ENCODE measurements at regions not wholly inside any gene's neighbourhood (a gene's known extent, or its start where the extent isn't known, plus 50 kb on each side); places are given as distances from the start of the nearest gene placed in this dataset.
"Not testable (repeated sequence)": the region's sequence is repeated elsewhere in the genome, so short reads cannot be mapped to it uniquely, and the experiment has no call there.

- no peak for DNase-seq (ENCODE audit: low spot score)
- Mint-ChIP-seq H3K9me3 (ENCODE audit: unreplicated experiment) (no peaks in the 10 kb centered on the region), H3K4me1 (ENCODE audit: unreplicated experiment) (no peaks in the 10 kb centered on the region), H3K4me3 (ENCODE audit: unreplicated experiment) (no peak overlapping the region), H3K36me3 (ENCODE audit: low read depth, unreplicated experiment) (no peaks in the 10 kb centered on the region), H3K27me3 (ENCODE audit: unreplicated experiment) (no peaks in the 10 kb centered on the region), H3K27ac (ENCODE audit: unreplicated experiment) (no peak overlapping the region)
- TF ChIP-seq, protein P1, sequence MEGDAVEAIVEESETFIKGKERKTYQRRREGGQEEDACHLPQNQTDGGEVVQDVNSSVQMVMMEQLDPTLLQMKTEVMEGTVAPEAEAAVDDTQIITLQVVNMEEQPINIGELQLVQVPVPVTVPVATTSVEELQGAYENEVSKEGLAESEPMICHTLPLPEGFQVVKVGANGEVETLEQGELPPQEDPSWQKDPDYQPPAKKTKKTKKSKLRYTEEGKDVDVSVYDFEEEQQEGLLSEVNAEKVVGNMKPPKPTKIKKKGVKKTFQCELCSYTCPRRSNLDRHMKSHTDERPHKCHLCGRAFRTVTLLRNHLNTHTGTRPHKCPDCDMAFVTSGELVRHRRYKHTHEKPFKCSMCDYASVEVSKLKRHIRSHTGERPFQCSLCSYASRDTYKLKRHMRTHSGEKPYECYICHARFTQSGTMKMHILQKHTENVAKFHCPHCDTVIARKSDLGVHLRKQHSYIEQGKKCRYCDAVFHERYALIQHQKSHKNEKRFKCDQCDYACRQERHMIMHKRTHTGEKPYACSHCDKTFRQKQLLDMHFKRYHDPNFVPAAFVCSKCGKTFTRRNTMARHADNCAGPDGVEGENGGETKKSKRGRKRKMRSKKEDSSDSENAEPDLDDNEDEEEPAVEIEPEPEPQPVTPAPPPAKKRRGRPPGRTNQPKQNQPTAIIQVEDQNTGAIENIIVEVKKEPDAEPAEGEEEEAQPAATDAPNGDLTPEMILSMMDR (IDR thresholded peaks at IDR 0.05; ENCODE audit: unreplicated experiment): no peak
Measured at GRCh38 chr1:74935446-74935845, 198.7 kb upstream of the LHX8 start.

DNA sequence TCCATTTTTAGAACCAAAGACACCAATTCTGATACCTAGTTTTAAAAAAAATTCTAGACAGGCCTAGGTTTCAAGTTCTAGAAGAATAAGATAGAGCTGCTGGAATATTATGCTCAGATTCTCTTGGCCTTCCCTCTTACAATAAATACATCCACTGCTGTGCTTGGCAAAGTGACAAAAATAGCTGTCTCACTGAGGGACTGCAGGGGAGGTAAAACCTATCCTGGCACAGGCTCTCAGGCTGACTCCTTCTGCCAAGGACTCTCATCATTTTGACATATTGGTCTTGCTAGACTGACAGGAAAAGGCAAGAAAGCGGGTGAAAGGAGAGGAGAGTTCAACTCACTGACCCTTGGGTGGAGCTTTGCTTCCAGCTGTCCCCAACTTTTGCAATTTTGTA is 197.0 kb upstream of the LHX8 start:
- H3K9me3 Mint-ChIP-seq (ENCODE audit: unreplicated experiment): no peaks in the 10 kb centered on the region
- TF ChIP-seq, protein P1 (IDR thresholded peaks at IDR 0.05; ENCODE audit: unreplicated experiment): no peak
- no peaks in the 10 kb centered on the region for H3K36me3 Mint-ChIP-seq (ENCODE audit: low read depth, unreplicated experiment)
- no peak for DNase-seq (ENCODE audit: low spot score)
- no peak overlapping the region for H3K27ac Mint-ChIP-seq (ENCODE audit: unreplicated experiment)
- H3K4me3 Mint-ChIP-seq (ENCODE audit: unreplicated experiment): no peak overlapping the region
- no peaks in the 10 kb centered on the region for H3K27me3 Mint-ChIP-seq (ENCODE audit: unreplicated experiment)
- no peaks in the 10 kb centered on the region for H3K4me1 Mint-ChIP-seq (ENCODE audit: unreplicated experiment)

DNA sequence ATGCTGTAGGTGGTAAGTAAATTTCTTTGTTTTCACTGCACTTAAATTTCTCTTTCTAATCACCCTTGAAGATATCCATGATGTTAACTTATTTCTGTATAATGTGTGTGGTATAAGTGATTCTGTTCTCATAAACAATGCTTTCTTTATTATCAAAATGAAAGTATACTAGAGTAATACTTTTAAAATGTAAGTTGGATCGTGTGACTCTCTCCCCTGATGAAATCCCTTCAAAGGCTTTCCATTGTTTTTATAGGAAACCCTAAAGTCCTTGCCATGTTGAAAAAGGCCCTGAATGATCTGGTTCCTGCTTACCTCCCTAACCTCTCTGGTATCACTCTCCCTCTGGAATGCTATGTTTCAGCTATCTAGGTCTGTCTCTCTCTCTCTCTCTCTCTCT is 191.1 kb upstream of the LHX8 start:
- Mint-ChIP-seq H3K9me3 (ENCODE audit: unreplicated experiment) (no peaks in the 10 kb centered on the region), H3K36me3 (ENCODE audit: low read depth, unreplicated experiment) (no peaks in the 10 kb centered on the region), H3K27ac (ENCODE audit: unreplicated experiment) (no peak overlapping the region), H3K27me3 (ENCODE audit: unreplicated experiment) (no peaks in the 10 kb centered on the region), H3K4me3 (ENCODE audit: unreplicated experiment) (no peak overlapping the region), H3K4me1 (ENCODE audit: unreplicated experiment) (no peaks in the 10 kb centered on the region)
- TF ChIP-seq, protein P1 (IDR thresholded peaks at IDR 0.05; ENCODE audit: unreplicated experiment): no peak
- DNase-seq (ENCODE audit: low spot score): no peak

DNA sequence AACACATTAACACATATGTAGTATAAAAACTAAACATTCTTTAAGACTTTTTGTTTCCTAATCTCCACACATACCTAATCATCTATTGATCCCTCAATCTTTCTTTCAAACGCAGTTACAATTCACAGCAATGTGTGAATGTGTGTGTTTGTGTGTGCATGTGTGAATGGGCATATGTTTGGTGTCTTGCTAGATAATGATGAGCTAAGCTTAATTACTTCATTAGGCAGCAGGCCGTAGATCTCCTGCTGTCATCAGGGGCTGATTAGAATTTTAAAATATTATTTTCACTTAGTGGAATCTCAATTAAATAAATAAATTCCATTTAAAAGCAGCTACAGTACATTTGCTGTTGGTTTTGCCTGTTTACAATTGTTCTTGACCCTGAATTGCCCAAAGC is 187.8 kb upstream of the LHX8 start:
- no peak overlapping the region for H3K4me3 Mint-ChIP-seq (ENCODE audit: unreplicated experiment)
- no peaks in the 10 kb centered on the region for H3K27me3 Mint-ChIP-seq (ENCODE audit: unreplicated experiment)
- TF ChIP-seq, protein P1 (IDR thresholded peaks at IDR 0.05; ENCODE audit: unreplicated experiment): no peak
- no peaks in the 10 kb centered on the region for H3K36me3 Mint-ChIP-seq (ENCODE audit: low read depth, unreplicated experiment)
- H3K27ac Mint-ChIP-seq (ENCODE audit: unreplicated experiment): no peak overlapping the region
- DNase-seq (ENCODE audit: low spot score): no peak
- H3K9me3 Mint-ChIP-seq (ENCODE audit: unreplicated experiment): no peaks in the 10 kb centered on the region
- no peaks in the 10 kb centered on the region for H3K4me1 Mint-ChIP-seq (ENCODE audit: unreplicated experiment)

DNA sequence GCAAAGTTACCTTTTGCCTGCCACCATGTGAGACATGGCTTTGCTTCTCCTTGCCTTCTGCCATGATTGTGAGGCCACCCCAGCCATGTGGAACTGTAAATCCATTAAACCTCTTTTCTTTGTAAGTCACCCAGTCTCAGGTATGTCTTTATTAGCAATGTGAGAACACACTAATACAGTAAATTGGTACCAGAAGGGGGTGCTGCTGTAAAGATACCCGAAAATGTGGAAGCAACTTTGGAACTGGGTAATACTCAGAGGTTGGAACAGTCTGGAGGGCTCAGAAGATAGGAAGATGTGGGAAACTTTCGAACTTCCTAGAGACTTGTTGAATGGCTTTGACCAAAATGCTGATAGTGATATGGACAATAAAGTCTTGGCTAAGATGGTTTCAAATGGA is 184.8 kb upstream of the LHX8 start:
- H3K27me3 Mint-ChIP-seq (ENCODE audit: unreplicated experiment); H3K9me3 Mint-ChIP-seq (ENCODE audit: unreplicated experiment); H3K4me3 Mint-ChIP-seq (ENCODE audit: unreplicated experiment); DNase-seq (ENCODE audit: low spot score); H3K27ac Mint-ChIP-seq (ENCODE audit: unreplicated experiment); H3K4me1 Mint-ChIP-seq (ENCODE audit: unreplicated experiment); H3K36me3 Mint-ChIP-seq (ENCODE audit: low read depth, unreplicated experiment): not testable (repeated sequence)

- not testable (repeated sequence) for H3K9me3 Mint-ChIP-seq (ENCODE audit: unreplicated experiment); H3K4me3 Mint-ChIP-seq (ENCODE audit: unreplicated experiment)
Measured at GRCh38 chr1:74951981-74952380, 182.2 kb upstream of the LHX8 start.

More at GRCh38 chr1:74951981-74952380, 182.2 kb upstream of the LHX8 start:
- H3K4me1 Mint-ChIP-seq (ENCODE audit: unreplicated experiment); H3K36me3 Mint-ChIP-seq (ENCODE audit: low read depth, unreplicated experiment); DNase-seq (ENCODE audit: low spot score); H3K27me3 Mint-ChIP-seq (ENCODE audit: unreplicated experiment); H3K27ac Mint-ChIP-seq (ENCODE audit: unreplicated experiment): not testable (repeated sequence)

Data from endothelial cell (in vitro differentiated cells).